H1 (cell line): ENCODE measurements at regions not wholly inside any gene's neighbourhood (a gene's known extent, or its start where the extent isn't known, plus 50 kb on each side); places are given as distances from the start of the nearest gene placed in this dataset.
A peak's percentile ranks its signal among the peaks of the same experiment; 100 is the strongest.

ENCODE experiments used
- CTCF ChIA-PET: fragments of 300-600 bp; sonication (Branson Sonifier 250); formaldehyde crosslinking; loops from one replicate; lab custom pipeline; 2021; ENCODE audit not compliant: partially characterized antibody; lab: Charles Lee
- POLR2A ChIA-PET: fragments of 300-600 bp; sonication (Branson Sonifier 250); formaldehyde crosslinking; loops from one replicate; lab custom pipeline; 2021; ENCODE audit warnings: inconsistent platforms; ENCODE audit not compliant: partially characterized antibody; lab: Charles Lee
- DNase-seq, 2 experiments: peaks; one replicate each; pipeline versions ENCODE4 v3.0.0 to v3.0.0-alpha.2; 2010 to 2022; ENCODE audit warnings: low spot score in 2 of 2, low read depth in 1 of 2, mixed read lengths in 1 of 2
- FAIRE-seq: peaks from 2 replicates; lab custom pipeline; 2011; peaks lifted over from hg19 to GRCh38; lab: Jason Lieb, UNC
- H2AFZ ChIP-seq: 2 replicates; pipeline ENCODE4 v1.8.1; 2012; ENCODE audit warnings: low read length, inconsistent platforms
- H2AK5ac ChIP-seq: 2 replicates; pipeline ENCODE4 v1.6.1; 2013; ENCODE audit warnings: low read depth, low read length
- H2BK120ac ChIP-seq: replicated peaks from 2 replicates; pipeline ENCODE3; 2013; ENCODE audit warnings: low read depth, low read length, inconsistent platforms
- H2BK12ac ChIP-seq: 2 replicates; pipeline ENCODE4 v1.6.1; 2013; ENCODE audit warnings: low read depth, low read length
- H2BK15ac ChIP-seq: 2 replicates; pipeline ENCODE4 v1.6.1; 2013; ENCODE audit warnings: low read length
- H2BK20ac ChIP-seq: 2 replicates; pipeline ENCODE4 v1.6.1; 2013; ENCODE audit warnings: low read length
- H2BK5ac ChIP-seq: 2 replicates; pipeline ENCODE4 v1.6.1; 2013; ENCODE audit warnings: low read depth, low read length
- H3K14ac ChIP-seq: 2 replicates; pipeline ENCODE4 v1.6.1; 2013; ENCODE audit warnings: inconsistent platforms; ENCODE audit not compliant: insufficient read length
- H3K18ac ChIP-seq: 2 replicates; pipeline ENCODE4 v1.6.1; 2013; ENCODE audit warnings: low read length; ENCODE audit errors: extremely low read depth
- H3K23ac ChIP-seq: 2 replicates; pipeline ENCODE4 v1.6.1; 2013; ENCODE audit warnings: inconsistent platforms; ENCODE audit not compliant: insufficient read length
- H3K23me2 ChIP-seq: 2 replicates; pipeline ENCODE4 v1.6.1; 2013; ENCODE audit warnings: low read depth, low read length
- H3K27ac ChIP-seq: 2 replicates; pipeline ENCODE4 v1.6.1; 2011; ENCODE audit warnings: low read depth, low read length, inconsistent platforms
- H3K27me3 ChIP-seq, 4 experiments: replicated peaks in 1 of 4; 1 replicate in 1 of 4; 2 replicates in 3 of 4; pipeline versions ENCODE4 v1.6.1 to v1.8.1; 2011 to 2013; ENCODE audit warnings: low read length in 3 of 4, mild to moderate bottlenecking in 3 of 4, inconsistent platforms in 2 of 4, mixed read lengths in 2 of 4, moderate library complexity in 1 of 4; ENCODE audit not compliant: control insufficient read depth in 3 of 4, insufficient read depth in 3 of 4; ENCODE audit errors: extremely low read depth in 1 of 4
- H3K36me3 ChIP-seq, 4 experiments: 2 replicates each; pipeline versions ENCODE4 v1.6.1 to v1.8.1; 2011 to 2013; ENCODE audit warnings: mild to moderate bottlenecking in 4 of 4, low read length in 3 of 4, moderate library complexity in 2 of 4, control low read depth in 1 of 4, inconsistent platforms in 1 of 4; ENCODE audit not compliant: insufficient read depth in 4 of 4, control insufficient read depth in 2 of 4
- H3K4ac ChIP-seq: replicated peaks from 2 replicates; pipeline ENCODE3; 2013; ENCODE audit warnings: low read length, low read depth, mixed read lengths, inconsistent platforms; ENCODE audit not compliant: insufficient read length
- H3K4me1 ChIP-seq, 4 experiments: replicated peaks in 1 of 4; 1 replicate in 1 of 4; 2 replicates in 3 of 4; pipeline versions ENCODE4 v1.6.1 to v1.8.1; 2011 to 2013; ENCODE audit warnings: low read length in 3 of 4, inconsistent platforms in 2 of 4, mixed read lengths in 1 of 4; ENCODE audit not compliant: insufficient read depth in 4 of 4, control insufficient read depth in 3 of 4
- H3K4me2 ChIP-seq, 2 experiments: 2 replicates each; pipeline versions ENCODE4 v1.6.1 to v1.8.1; 2011 to 2013; ENCODE audit warnings: low read depth in 2 of 2, low read length in 2 of 2, control low read depth in 1 of 2, inconsistent platforms in 1 of 2, mild to moderate bottlenecking in 1 of 2; ENCODE audit not compliant: insufficient read depth in 1 of 2
- H3K4me3 ChIP-seq, 4 experiments: fragments of 200-600, 300-600 bp in 1 of 4; sonication (generic), shearing (Covaris generic), sonication (Bioruptor Twin) in 1 of 4; 2 replicates each; pipeline versions ENCODE4 v1.5.1 to v1.8.1; 2011 to 2016; ENCODE audit warnings: low read length in 4 of 4, low read depth in 3 of 4, control low read depth in 2 of 4, inconsistent platforms in 2 of 4, mild to moderate bottlenecking in 2 of 4, mixed read lengths in 1 of 4, moderate library complexity in 1 of 4; ENCODE audit not compliant: insufficient read depth in 2 of 4; ENCODE audit errors: extremely low read depth in 1 of 4
- H3K56ac ChIP-seq: replicated peaks from 2 replicates; pipeline ENCODE3; 2013; ENCODE audit warnings: low read depth, mild to moderate bottlenecking, mixed read lengths, low read length, inconsistent platforms; ENCODE audit not compliant: insufficient read length
- H3K79me1 ChIP-seq: 2 replicates; pipeline ENCODE4 v1.6.1; 2013; ENCODE audit warnings: low read depth, low read length, control low read depth
- H3K79me2 ChIP-seq, 2 experiments: 2 replicates each; pipeline versions ENCODE4 v1.6.1 to v1.8.1; 2012 to 2013; ENCODE audit warnings: low read length in 2 of 2, mild to moderate bottlenecking in 2 of 2, inconsistent platforms in 1 of 2; ENCODE audit not compliant: insufficient read depth in 2 of 2, control insufficient read depth in 1 of 2
- H3K9ac ChIP-seq, 4 experiments: replicated peaks in 1 of 4; 1 replicate in 1 of 4; 2 replicates in 3 of 4; pipeline versions ENCODE4 v1.6.1 to v1.8.1; 2011 to 2013; ENCODE audit warnings: low read depth in 3 of 4, low read length in 3 of 4, control low read depth in 2 of 4, mild to moderate bottlenecking in 2 of 4, moderate library complexity in 2 of 4, inconsistent platforms in 1 of 4; ENCODE audit errors: extremely low read depth in 1 of 4
- H3K9me3 ChIP-seq, 2 experiments: 2 replicates each; pipeline versions ENCODE4 v1.6.1 to v1.8.1; 2012 to 2013; ENCODE audit warnings: mild to moderate bottlenecking in 2 of 2, moderate library complexity in 2 of 2, control low read depth in 1 of 2, inconsistent platforms in 1 of 2, low read depth in 1 of 2, low read length in 1 of 2, mixed read lengths in 1 of 2; ENCODE audit not compliant: insufficient read depth in 2 of 2
- H4K20me1 ChIP-seq, 2 experiments: replicated peaks in 1 of 2; 2 replicates each; pipeline versions ENCODE3 to v1.8.1; 2011 to 2013; ENCODE audit warnings: inconsistent platforms in 2 of 2, low read length in 2 of 2, mild to moderate bottlenecking in 1 of 2; ENCODE audit not compliant: insufficient read depth in 2 of 2, control insufficient read depth in 1 of 2
- H4K5ac ChIP-seq: 2 replicates; pipeline ENCODE4 v1.6.1; 2013; ENCODE audit warnings: low read length, low read depth, mixed read lengths, inconsistent platforms; ENCODE audit not compliant: insufficient read length
- H4K8ac ChIP-seq: 2 replicates; pipeline ENCODE4 v1.8.0; 2013; ENCODE audit warnings: mild to moderate bottlenecking, moderate library complexity, low read length, inconsistent platforms; ENCODE audit not compliant: insufficient read depth; ENCODE audit errors: extremely low read depth
- H4K91ac ChIP-seq: replicated peaks from 2 replicates; pipeline ENCODE3; 2013; ENCODE audit warnings: low read length, mixed read lengths, inconsistent platforms; ENCODE audit not compliant: insufficient read length
- ASH2L ChIP-seq: fragments of 200-600, 300-600 bp; sonication (generic); IDR thresholded peaks from one replicate; pipeline ENCODE4 v1.7.1; 2017; ENCODE audit warnings: low read length
- ATF2 ChIP-seq: IDR thresholded peaks from 2 replicates; pipeline ENCODE4 v1.6.1; 2012; ENCODE audit warnings: low read length, inconsistent platforms
- BRCA1 ChIP-seq: IDR thresholded peaks from 2 replicates; pipeline ENCODE4 v1.6.1; 2012; ENCODE audit warnings: low read depth, low read length, improper control_type of control experiment
- CTBP2 ChIP-seq: IDR thresholded peaks from 2 replicates; pipeline ENCODE4 v1.7.0; 2011; ENCODE audit warnings: borderline replicate concordance, mild to moderate bottlenecking, moderate library complexity, mixed read lengths, low read length; ENCODE audit not compliant: insufficient read depth, insufficient read length
- HDAC2 ChIP-seq, 2 experiments: fragments of 300-600 bp in 1 of 2; sonication (generic) in 1 of 2; IDR thresholded peaks; 2 replicates each; pipeline ENCODE4 v1.6.1; 2011 to 2012; ENCODE audit warnings: low read depth in 2 of 2, low read length in 2 of 2, mild to moderate bottlenecking in 2 of 2, moderate library complexity in 2 of 2, borderline replicate concordance in 1 of 2, inconsistent platforms in 1 of 2
- MAFK ChIP-seq: IDR thresholded peaks from 2 replicates; pipeline ENCODE4 v1.6.1; 2012; ENCODE audit warnings: low read depth, mild to moderate bottlenecking, improper control_type of control experiment, low read length
- PHF8 ChIP-seq: fragments of 200-600 bp; sonication (generic); conservative IDR thresholded peaks from 2 replicates; pipeline ENCODE4 v1.7.1; 2012; ENCODE audit warnings: low read depth, mild to moderate bottlenecking, inconsistent platforms, low read length, moderate library complexity
- POLR2AphosphoS5 ChIP-seq: IDR thresholded peaks from 2 replicates; pipeline ENCODE4 v1.6.1; 2011; ENCODE audit warnings: low read depth, low read length
- POU5F1 ChIP-seq: IDR thresholded peaks from 2 replicates; pipeline ENCODE4 v1.6.1; 2011; ENCODE audit warnings: low read depth, mild to moderate bottlenecking, low read length, moderate library complexity
- RFX5 ChIP-seq: IDR thresholded peaks from 2 replicates; pipeline ENCODE4 v1.6.1; 2011; ENCODE audit warnings: low read depth, low read length, improper control_type of control experiment, borderline replicate concordance
- SAP30 ChIP-seq: fragments of 300-600 bp; sonication (generic); IDR thresholded peaks from 2 replicates; pipeline ENCODE4 v1.7.1; 2012; ENCODE audit warnings: low read length, moderate library complexity, mild to moderate bottlenecking, inconsistent platforms; ENCODE audit not compliant: insufficient read depth, insufficient replicate concordance
- SP2 ChIP-seq: IDR thresholded peaks from 2 replicates; pipeline ENCODE4 v1.6.1; 2012; ENCODE audit warnings: mild to moderate bottlenecking, low read length, inconsistent platforms
- TBP ChIP-seq: IDR thresholded peaks from 2 replicates; pipeline ENCODE4 v1.6.1; 2011; ENCODE audit warnings: low read depth, low read length, improper control_type of control experiment
- WGBS, 2 experiments: shearing (Covaris generic) in 1 of 2; methylation state at CpG; one replicate each; pipeline versions ENCODE4 v1.1.6 to v1.1.7; 2013 to 2015; ENCODE audit warnings: low lambda C conversion rate in 2 of 2, mixed read lengths in 2 of 2, inconsistent platforms in 1 of 2, low coverage in 1 of 2, missing lambda C conversion rate in 1 of 2; ENCODE audit not compliant: insufficient replicate concordance in 2 of 2, insufficient coverage in 1 of 2, insufficient read length in 1 of 2; ENCODE audit errors: extremely low coverage in 1 of 2, missing lambda C conversion rate in 1 of 2; 5-methylcytosine and 5-hydroxymethylcytosine counted together

- H2BK15ac ChIP-seq, result no peak overlapping the region
- H3K9ac ChIP-seq, result no peak overlapping the region
- POLR2A ChIA-PET, result no interaction called here
- H3K4me1 ChIP-seq, result no peaks in the 10 kb centered on the region
- no peaks in the 10 kb centered on the region for H3K79me1 ChIP-seq
- no peaks in the 10 kb centered on the region for H4K20me1 ChIP-seq
- no peak overlapping the region for H2BK5ac ChIP-seq
- H3K27ac ChIP-seq, result no peak overlapping the region
- H4K5ac ChIP-seq, result no peak overlapping the region
- no peak overlapping the region for H4K8ac ChIP-seq
- no peak overlapping the region for H2BK120ac ChIP-seq
- H2BK12ac ChIP-seq, result no peak overlapping the region
- peak overlapping the region; percentile 51 for H4K91ac ChIP-seq
- FAIRE-seq (no peak), DNase-seq (no peak)
- no peak overlapping the region; the same call in 1 of the 2 replicates for H2AK5ac ChIP-seq
- H3K4me2 ChIP-seq, result no peak overlapping the region
- no peaks in the 10 kb centered on the region for H3K27me3 ChIP-seq
- H3K18ac ChIP-seq, result no peak overlapping the region
- peak overlapping the region; percentile 65; the same call in 1 of the 2 replicates for H2AFZ ChIP-seq
- H3K4me3 ChIP-seq, result no peak overlapping the region
- no peaks in the 10 kb centered on the region for H3K36me3 ChIP-seq
- 87% methylated on average over 7 of the region's 7 CpGs; no CpG with 5 or more reads in 1 of the 2 experiments for WGBS, 2 experiments
- no peak overlapping the region for H3K4ac ChIP-seq
- H3K56ac ChIP-seq, result no peak overlapping the region
- no peaks in the 10 kb centered on the region for H3K23me2 ChIP-seq
- no peak overlapping the region for H3K14ac ChIP-seq
- H3K79me2 ChIP-seq, result no peaks in the 10 kb centered on the region
- CTCF ChIA-PET, result interaction anchor here (1.0 kb wide), 1 partner anchor 123 kb away, joined by 3 read pairs; no protein-coding TSS in a partner anchor
- H3K23ac ChIP-seq, result no peak overlapping the region
- no peak overlapping the region for H2BK20ac ChIP-seq
- peaks cover 2 to 3% of the 10 kb centered on the region in 2 experiments; a peak in 1 of 4 replicates for H3K9me3 ChIP-seq
- no peak for TF ChIP-seq ATF2
- no peak for TF ChIP-seq CTBP2
- no peak for TF ChIP-seq SAP30
- TF ChIP-seq POLR2AphosphoS5, result no peak
- TF ChIP-seq HDAC2 (IDR thresholded peaks at IDR 0.05; ENCODE audit: borderline replicate concordance in 1 of 2, low read depth in 2 of 2, low read length in 2 of 2), result no peak
- TF ChIP-seq TBP, result no peak
- no peak for TF ChIP-seq RFX5
- TF ChIP-seq BRCA1, result no peak
- TF ChIP-seq ASH2L, result no peak
- TF ChIP-seq POU5F1, result no peak
- no peak for TF ChIP-seq MAFK
- no peak for TF ChIP-seq SP2
- TF ChIP-seq PHF8, result no peak
Measured at GRCh38 chr20:17059465-17059864, 167.4 kb upstream of the PCSK2 start.
